D721Med (cell line): ENCODE measurements at regions not wholly inside any gene's neighbourhood (a gene's known extent, or its start where the extent isn't known, plus 50 kb on each side); places are given as distances from the start of the nearest gene placed in this dataset.
"Not testable (repeated sequence)": the region's sequence is repeated elsewhere in the genome, so short reads cannot be mapped to it uniquely, and the experiment has no call there.

Experiments
- DNase-seq: peaks from one replicate; pipeline ENCODE4 v3.0.0; 2011; ENCODE audit warnings: low spot score; ENCODE audit not compliant: insufficient read length
- FAIRE-seq: peaks from 2 replicates; lab custom pipeline; 2011; peaks lifted over from hg19 to GRCh38; lab: Jason Lieb, UNC
- CTCF ChIP-seq: IDR thresholded peaks from 2 replicates; pipeline ENCODE4 v1.5.1; 2012; ENCODE audit warnings: mild to moderate bottlenecking, control low read depth; ENCODE audit not compliant: insufficient read depth; ENCODE audit errors: missing control alignments

- no peak for TF ChIP-seq CTCF
- FAIRE-seq: no peak
- DNase-seq: no peak
Observed at GRCh38 chr20:24418731-24419130, 50.7 kb upstream of the SYNDIG1 start.

GRCh38 chr20:24417485-24417884, 51.9 kb upstream of the SYNDIG1 start:
- no peak for TF ChIP-seq CTCF
- DNase-seq (no peak), FAIRE-seq (no peak)

DNA sequence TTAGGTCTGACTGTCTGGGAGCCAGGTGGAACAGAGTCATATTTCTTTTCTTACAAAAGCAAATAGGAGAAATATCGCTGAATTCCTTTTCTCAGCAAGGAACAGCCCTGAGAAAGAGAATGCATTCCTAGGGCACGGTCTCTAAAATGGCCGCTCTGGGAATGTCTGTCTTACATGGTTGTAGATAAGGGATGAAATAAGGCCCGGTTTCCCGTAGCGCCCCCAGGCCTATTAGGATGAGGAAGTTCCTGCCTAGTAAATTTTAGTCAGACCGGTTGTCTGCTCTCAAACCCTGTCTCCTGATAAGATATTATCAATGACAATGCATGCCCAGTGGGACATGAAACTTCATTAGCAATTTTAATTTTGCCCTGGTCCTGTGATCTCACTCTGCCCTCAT, 54.0 kb upstream of the SYNDIG1 start:
- not testable (repeated sequence) for FAIRE-seq, DNase-seq

- DNase-seq: no peak
- no peak for TF ChIP-seq CTCF
- no peak for FAIRE-seq
Observed at GRCh38 chr20:24411834-24412216, 57.6 kb upstream of the SYNDIG1 start.

- no peak for TF ChIP-seq CTCF
- DNase-seq: no peak
- no peak for FAIRE-seq
Observed at GRCh38 chr20:24411003-24411833, 58.2 kb upstream of the SYNDIG1 start.

DNA sequence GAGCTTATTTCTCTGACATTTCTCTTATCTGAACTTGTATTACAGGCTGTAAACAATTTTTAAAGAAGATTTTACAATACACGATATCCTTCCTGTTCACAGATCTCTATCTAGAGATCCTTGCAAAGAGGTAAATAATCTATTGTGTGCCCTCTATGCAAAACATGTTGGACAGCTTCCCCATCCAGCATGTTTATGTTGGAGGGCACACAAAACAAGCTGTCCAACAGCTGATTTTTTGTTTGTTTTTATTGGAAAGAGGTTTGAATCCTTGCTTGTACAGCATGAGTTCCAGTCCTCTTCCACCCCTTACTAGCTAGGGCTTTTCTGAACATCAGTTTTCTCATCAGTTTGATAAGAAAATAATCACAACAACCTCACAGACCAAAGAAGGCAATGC, 62.3 kb upstream of the SYNDIG1 start:
- TF ChIP-seq CTCF: no peak
- no peak for DNase-seq
- no peak for FAIRE-seq

DNA sequence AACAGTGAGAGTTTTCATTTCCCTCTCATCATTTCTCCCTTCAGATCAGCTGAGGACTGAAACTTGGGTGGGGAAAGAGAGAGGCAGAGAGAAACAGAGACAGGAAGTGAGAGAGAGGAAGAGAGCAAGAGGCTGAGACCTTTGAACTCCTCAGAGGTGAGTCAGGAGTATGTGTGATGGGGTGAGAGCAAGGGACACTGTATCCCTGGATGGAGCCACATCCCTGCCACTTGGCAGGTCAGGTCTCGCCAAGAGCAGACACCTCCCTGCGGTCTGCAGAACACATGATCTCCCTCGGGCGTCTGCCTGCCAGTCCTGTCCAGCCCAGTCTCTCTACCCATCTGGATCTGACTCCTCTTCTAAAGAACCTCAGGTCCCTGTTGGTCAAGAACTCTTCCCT, 62.7 kb upstream of the SYNDIG1 start:
- FAIRE-seq: no peak
- TF ChIP-seq CTCF: no peak
- no peak for DNase-seq
